ENCODE measurements at regions not wholly inside any gene's neighbourhood (a gene's known extent, or its start where the extent isn't known, plus 50 kb on each side); places are given as distances from the start of the nearest gene placed in this dataset.

- BruUV-seq (replicated peaks): no TSS peak
- RAD21 ChIA-PET (ENCODE audit: unreplicated experiment): no interaction called here
- POLR2A ChIA-PET: no interaction called here
- H3K4me2 ChIP-seq (ENCODE audit: control insufficient read depth, insufficient read depth): no peak overlapping the region
- no peaks in the 10 kb centered on the region; the same call in 2 of the 3 replicates for H3K9me3 ChIP-seq (replicated peaks; ENCODE audit: control insufficient read depth, insufficient read depth, low read length)
- 4% methylated on average over 6 of the region's 6 CpGs for WGBS (ENCODE audit: insufficient coverage, insufficient replicate concordance, low lambda C conversion rate, missing lambda C conversion rate)
- H2AFZ ChIP-seq (ENCODE audit: control insufficient read depth, low read depth, low read length): no peak overlapping the region
- H3K4me3 ChIP-seq: no peak overlapping the region
- H3K4me1 ChIP-seq (ENCODE audit: control insufficient read depth, insufficient read depth, low read length): no peaks in the 10 kb centered on the region; the same call in 1 of the 2 replicates
- H3K9ac ChIP-seq (ENCODE audit: control insufficient read depth, insufficient read depth, low read length): no peak overlapping the region
- H3K27me3 ChIP-seq (replicated peaks in 1 of 2; ENCODE audit: control insufficient read depth in 2 of 2, insufficient read depth in 2 of 2, low read length in 1 of 2): no peaks in the 10 kb centered on the region
- SMC1A ChIA-PET (ENCODE audit: uncharacterized antibody, unreplicated experiment): no interaction called here
- no peak for TF ChIP-seq RELA (IDR thresholded peaks at IDR 0.05; ENCODE audit: borderline replicate concordance, partially characterized antibody)
- TF ChIP-seq PKNOX1 (IDR thresholded peaks at IDR 0.05): no peak
- no peak for TF ChIP-seq RAD21 (IDR thresholded peaks at IDR 0.05; ENCODE audit: insufficient read depth, low read depth, low read length)
- no peaks in the 10 kb centered on the region for H3K36me3 ChIP-seq (ENCODE audit: control insufficient read depth in 2 of 2, insufficient read depth in 2 of 2, low read length in 1 of 2)
- H4K20me1 ChIP-seq (ENCODE audit: control insufficient read depth, insufficient read depth): no peaks in the 10 kb centered on the region
- CTCF ChIA-PET: no interaction called here
- DNase-seq (ENCODE audit: low read depth, low spot score) (no peak), FAIRE-seq (no peak), ATAC-seq (no peak)
- intact Hi-C loops (cut with micrococcal nuclease; ENCODE audit: unreplicated experiment): no loop called here
- in situ Hi-C loops (cut with MboI): no loop called here
- no peaks in the 10 kb centered on the region for H3K79me2 ChIP-seq (ENCODE audit: control insufficient read depth, insufficient read depth, low read length)
- H3K27ac ChIP-seq (ENCODE audit: control insufficient read depth, insufficient read depth): no peak overlapping the region
Measured at GRCh38 chr20:56841346-56841908, 212.3 kb downstream of the TFAP2C start.

GRCh38 chr20:56842056-56842455, 212.9 kb downstream of the TFAP2C start:
- FAIRE-seq (no peak), DNase-seq (ENCODE audit: low read depth, low spot score) (no peak), ATAC-seq (no peak)
- intact Hi-C loops (cut with micrococcal nuclease; ENCODE audit: unreplicated experiment): no loop called here
- no peak overlapping the region for H3K4me3 ChIP-seq
- in situ Hi-C loops (cut with MboI): no loop called here
- no peaks in the 10 kb centered on the region; the same call in 2 of the 3 replicates for H3K9me3 ChIP-seq (replicated peaks; ENCODE audit: control insufficient read depth, insufficient read depth, low read length)
- ChIA-PET CTCF (no interaction called here), POLR2A (no interaction called here), RAD21 (ENCODE audit: unreplicated experiment) (no interaction called here), SMC1A (ENCODE audit: uncharacterized antibody, unreplicated experiment) (no interaction called here)
- no peak overlapping the region for H3K9ac ChIP-seq (ENCODE audit: control insufficient read depth, insufficient read depth, low read length)
- H3K36me3 ChIP-seq (ENCODE audit: control insufficient read depth in 2 of 2, insufficient read depth in 2 of 2, low read length in 1 of 2): no peaks in the 10 kb centered on the region
- H3K27ac ChIP-seq (ENCODE audit: control insufficient read depth, insufficient read depth): no peak overlapping the region
- 30% methylated on average over 9 of the region's 9 CpGs for WGBS (ENCODE audit: insufficient coverage, insufficient replicate concordance, low lambda C conversion rate, missing lambda C conversion rate)
- no peaks in the 10 kb centered on the region for H3K79me2 ChIP-seq (ENCODE audit: control insufficient read depth, insufficient read depth, low read length)
- H2AFZ ChIP-seq (ENCODE audit: control insufficient read depth, low read depth, low read length): no peak overlapping the region
- H4K20me1 ChIP-seq (ENCODE audit: control insufficient read depth, insufficient read depth): no peaks in the 10 kb centered on the region
- H3K4me1 ChIP-seq (ENCODE audit: control insufficient read depth, insufficient read depth, low read length): no peaks in the 10 kb centered on the region; the same call in 1 of the 2 replicates
- H3K27me3 ChIP-seq (replicated peaks in 1 of 2; ENCODE audit: control insufficient read depth in 2 of 2, insufficient read depth in 2 of 2, low read length in 1 of 2): no peaks in the 10 kb centered on the region
- H3K4me2 ChIP-seq (ENCODE audit: control insufficient read depth, insufficient read depth): no peak overlapping the region
- BruUV-seq (replicated peaks): no TSS peak
- TF ChIP-seq ATF7 (IDR thresholded peaks at IDR 0.05; ENCODE audit: low read depth): no peak
- no peak for TF ChIP-seq MYB (IDR thresholded peaks at IDR 0.05; ENCODE audit: borderline replicate concordance, low read depth, low read length)
- no peak for TF ChIP-seq CEBPZ (IDR thresholded peaks at IDR 0.05; ENCODE audit: low read depth, low read length)
- TF ChIP-seq ZBTB4 (CRISPR knock-in tag; IDR thresholded peaks at IDR 0.05): no peak
- no peak for TF ChIP-seq FOXM1 (IDR thresholded peaks at IDR 0.05; ENCODE audit: low read depth, low read length)
- no peak for TF ChIP-seq ZZZ3 (IDR thresholded peaks at IDR 0.05; ENCODE audit: control insufficient read depth, insufficient read length, low read depth)
- no peak for TF ChIP-seq MTA2 (IDR thresholded peaks at IDR 0.05; ENCODE audit: low read depth)
